IMR-90 (cell line): ENCODE measurements at regions not wholly inside any gene's neighbourhood (a gene's known extent, or its start where the extent isn't known, plus 50 kb on each side); places are given as distances from the start of the nearest gene placed in this dataset.

Experiments
- ATAC-seq: fragments of 200-7000 bp; cut with Tn5 transposase; 2 replicates; pipeline ENCODE4 v1.9.1; 2020; ENCODE audit warnings: low read depth, mild to moderate bottlenecking, moderate library complexity
- BruUV-seq: library from RNA; stranded (reverse); fragments of 400-500 nt; replicated peaks from 2 replicates; lab custom pipeline; 2021; lab: Mats Ljungman, UMichigan
- CTCF ChIA-PET: fragments of 300-600 bp; formaldehyde crosslinking; extraction: SDS; loops from one replicate; lab custom pipeline; 2021; ENCODE audit warnings: antibody characterized with exemption; lab: Yijun Ruan, JAX
- POLR2A ChIA-PET: fragments of 300-600 bp; sonication (Branson Sonifier 250); formaldehyde crosslinking; loops from one replicate; lab custom pipeline; 2022; ENCODE audit warnings: antibody characterized with exemption; ENCODE audit not compliant: unreplicated experiment; lab: Charles Lee
- DNase-seq: peaks from one replicate; pipeline ENCODE4 v3.0.0; 2013
- H2AFZ ChIP-seq: replicated peaks from 2 replicates; pipeline ENCODE3; 2013; ENCODE audit warnings: low read length, mild to moderate bottlenecking; ENCODE audit not compliant: poor library complexity
- H2AK5ac ChIP-seq: 2 replicates; pipeline ENCODE4 v1.6.1; 2013; ENCODE audit warnings: low read depth, low read length, inconsistent platforms
- H2AK9ac ChIP-seq: replicated peaks from 2 replicates; pipeline ENCODE3; 2013; ENCODE audit warnings: mild to moderate bottlenecking, low read depth, low read length, moderate library complexity; ENCODE audit not compliant: poor library complexity
- H2BK120ac ChIP-seq: 2 replicates; pipeline ENCODE4 v1.6.1; 2013; ENCODE audit warnings: low read depth, low read length, inconsistent platforms
- H2BK15ac ChIP-seq: 3 replicates; pipeline ENCODE4 v1.6.1; 2013; ENCODE audit warnings: low read depth, low read length, inconsistent platforms
- H2BK20ac ChIP-seq: 2 replicates; pipeline ENCODE4 v1.6.1; 2013; ENCODE audit warnings: low read depth, mild to moderate bottlenecking, inconsistent platforms, low read length, moderate library complexity
- H2BK5ac ChIP-seq: 2 replicates; pipeline ENCODE4 v1.6.1; 2013; ENCODE audit warnings: mild to moderate bottlenecking, low read depth, low read length, inconsistent platforms; ENCODE audit not compliant: poor library complexity, severe bottlenecking
- H3K14ac ChIP-seq: replicated peaks from 2 replicates; pipeline ENCODE4 v1.6.1; 2013; ENCODE audit warnings: low read depth, low read length, inconsistent platforms
- H3K18ac ChIP-seq: 2 replicates; pipeline ENCODE4 v1.6.1; 2013; ENCODE audit warnings: low read depth, low read length, control low read depth
- H3K23ac ChIP-seq: 2 replicates; pipeline ENCODE4 v1.6.1; 2013; ENCODE audit warnings: low read depth, low read length, inconsistent platforms
- H3K27ac ChIP-seq: 2 replicates; pipeline ENCODE4 v1.5.1; 2013; ENCODE audit warnings: mild to moderate bottlenecking, control low read depth, low read length; ENCODE audit not compliant: insufficient read depth
- H3K27me3 ChIP-seq: 2 replicates; pipeline ENCODE4 v1.6.1; 2013; ENCODE audit warnings: low read length; ENCODE audit not compliant: control insufficient read depth, insufficient read depth
- H3K36me3 ChIP-seq: 2 replicates; pipeline ENCODE4 v1.6.1; 2013; ENCODE audit warnings: low read length, mixed read lengths; ENCODE audit not compliant: control insufficient read depth, insufficient read depth
- H3K4ac ChIP-seq: 2 replicates; pipeline ENCODE4 v1.6.1; 2013; ENCODE audit warnings: low read depth, low read length, inconsistent platforms
- H3K4me1 ChIP-seq: 2 replicates; pipeline ENCODE4 v1.6.1; 2013; ENCODE audit warnings: low read length, mixed read lengths; ENCODE audit not compliant: control insufficient read depth, insufficient read depth
- H3K4me2 ChIP-seq: 2 replicates; pipeline ENCODE4 v1.6.1; 2013; ENCODE audit warnings: low read depth, mild to moderate bottlenecking, control low read depth, low read length, moderate library complexity
- H3K4me3 ChIP-seq: 2 replicates; pipeline ENCODE4 v1.5.1; 2013; ENCODE audit warnings: low read depth, mild to moderate bottlenecking, control low read depth, low read length, moderate library complexity; ENCODE audit not compliant: insufficient read depth
- H3K56ac ChIP-seq: 2 replicates; pipeline ENCODE4 v1.6.1; 2013; ENCODE audit warnings: low read length, inconsistent platforms; ENCODE audit not compliant: insufficient read depth; ENCODE audit errors: extremely low read depth
- H3K79me1 ChIP-seq, 2 experiments: 2 replicates each; pipeline ENCODE4 v1.6.1; 2013; ENCODE audit warnings: low read length in 2 of 2, inconsistent platforms in 1 of 2, low read depth in 1 of 2
- H3K9ac ChIP-seq: 2 replicates; pipeline ENCODE4 v1.6.1; 2013; ENCODE audit warnings: low read depth, low read length, control low read depth
- H3K9me1 ChIP-seq: 2 replicates; pipeline ENCODE4 v1.6.1; 2013; ENCODE audit warnings: low read length, inconsistent platforms; ENCODE audit not compliant: insufficient read depth
- H3K9me3 ChIP-seq: 2 replicates; pipeline ENCODE4 v1.6.1; 2013; ENCODE audit warnings: low read length; ENCODE audit not compliant: control insufficient read depth, insufficient read depth
- H4K20me1 ChIP-seq: 2 replicates; pipeline ENCODE4 v1.6.1; 2013; ENCODE audit warnings: low read length, inconsistent platforms; ENCODE audit not compliant: insufficient read depth
- H4K5ac ChIP-seq: 2 replicates; pipeline ENCODE4 v1.6.1; 2013; ENCODE audit warnings: mild to moderate bottlenecking, low read depth, low read length, control low read depth
- H4K8ac ChIP-seq, 2 experiments: 2 replicates each; pipeline ENCODE4 v1.6.1; 2013; ENCODE audit warnings: low read depth in 2 of 2, low read length in 2 of 2, control low read depth in 1 of 2, inconsistent platforms in 1 of 2
- H4K91ac ChIP-seq: 2 replicates; pipeline ENCODE4 v1.6.1; 2013; ENCODE audit warnings: low read depth, low read length, inconsistent platforms; ENCODE audit not compliant: insufficient read depth
- BHLHE40 ChIP-seq: fragments of 150-350 bp; IDR thresholded peaks from 2 replicates; pipeline ENCODE4 v1.6.1; 2016; ENCODE audit warnings: mild to moderate bottlenecking, low read depth, low read length
- CEBPB ChIP-seq: IDR thresholded peaks from 2 replicates; pipeline ENCODE4 v1.6.1; 2012; ENCODE audit warnings: low read depth, low read length, improper control_type of control experiment
- CHD1 ChIP-seq: IDR thresholded peaks from 2 replicates; pipeline ENCODE4 v1.6.1; 2012; ENCODE audit warnings: low read depth, low read length, improper control_type of control experiment
- CTCF ChIP-seq: conservative IDR thresholded peaks from 2 replicates; pipeline ENCODE4 v1.5.1; 2012; ENCODE audit warnings: mild to moderate bottlenecking, low read depth, low read length, improper control_type of control experiment
- ELK1 ChIP-seq: fragments of 150-350 bp; IDR thresholded peaks from 2 replicates; pipeline ENCODE4 v1.6.1; 2016; ENCODE audit warnings: low read depth, mild to moderate bottlenecking, low read length, moderate library complexity, borderline replicate concordance
- FOS ChIP-seq: fragments of 150-350 bp; IDR thresholded peaks from 2 replicates; pipeline ENCODE4 v1.6.1; 2016; ENCODE audit warnings: low read depth, low read length
- MAFK ChIP-seq: IDR thresholded peaks from 2 replicates; pipeline ENCODE4 v1.6.1; 2012; ENCODE audit warnings: low read depth, low read length, improper control_type of control experiment
- MAZ ChIP-seq: IDR thresholded peaks from 2 replicates; pipeline ENCODE4 v1.6.1; 2012; ENCODE audit warnings: low read depth, mild to moderate bottlenecking, low read length, improper control_type of control experiment, moderate library complexity, borderline replicate concordance
- MXI1 ChIP-seq: IDR thresholded peaks from 2 replicates; pipeline ENCODE4 v1.6.1; 2012; ENCODE audit warnings: low read depth, mild to moderate bottlenecking, low read length, moderate library complexity, borderline replicate concordance
- NFE2L2 ChIP-seq: fragments of 150-350 bp; IDR thresholded peaks from 2 replicates; pipeline ENCODE4 v1.6.1; 2016; ENCODE audit warnings: low read depth, mild to moderate bottlenecking, low read length
- POLR2A ChIP-seq: IDR thresholded peaks from 2 replicates; pipeline ENCODE4 v1.6.1; 2012; ENCODE audit warnings: mild to moderate bottlenecking, low read depth, low read length
- RAD21 ChIP-seq: IDR thresholded peaks from 2 replicates; pipeline ENCODE4 v1.6.1; 2012; ENCODE audit warnings: low read length, improper control_type of control experiment
- RCOR1 ChIP-seq: IDR thresholded peaks from 2 replicates; pipeline ENCODE4 v1.6.1; 2012; ENCODE audit warnings: mild to moderate bottlenecking, low read length, improper control_type of control experiment; ENCODE audit not compliant: insufficient replicate concordance
- RFX5 ChIP-seq: IDR thresholded peaks from 2 replicates; pipeline ENCODE4 v1.8.0; 2012; ENCODE audit warnings: low read depth, mild to moderate bottlenecking, low read length, moderate library complexity
- SMC3 ChIP-seq: fragments of 150-350 bp; IDR thresholded peaks from 2 replicates; pipeline ENCODE4 v1.6.1; 2016; ENCODE audit warnings: low read depth, mild to moderate bottlenecking, antibody characterized with exemption, low read length, moderate library complexity
- USF2 ChIP-seq: fragments of 150-350 bp; IDR thresholded peaks from 2 replicates; pipeline ENCODE4 v1.6.1; 2017; ENCODE audit warnings: mild to moderate bottlenecking, antibody characterized with exemption, low read length, low read depth
- WGBS, 2 experiments: methylation state at CpG; one replicate each; pipeline versions ENCODE4 v1.1.5 to v1.1.7; 2013; ENCODE audit warnings: missing lambda C conversion rate in 2 of 2; ENCODE audit not compliant: insufficient read length in 1 of 2; ENCODE audit errors: extremely low coverage in 2 of 2; 5-methylcytosine and 5-hydroxymethylcytosine counted together
- dilution Hi-C: fragments of 300-500 bp; cut with HindIII; formaldehyde crosslinking; loops from one replicate; pipeline ENCODE4 v1.14.3; 2018; ENCODE audit warnings: low sequenced_read_pairs; ENCODE audit not compliant: unreplicated experiment
- in situ Hi-C: fragments of 300-500 bp; cut with MboI; formaldehyde crosslinking; loops from 3 replicates; pipeline ENCODE4 v1.14.3; 2019; ENCODE audit warnings: low sequenced_read_pairs, inconsistent platforms, mixed read lengths
- intact Hi-C: fragments of 100-400 bp; cut with micrococcal nuclease; formaldehyde crosslinking; loops from 2 replicates; pipeline ENCODE4 v1.10.0; 2022

- Histone ChIP-seq H3K36me3 (no peaks in the 10 kb centered on the region), H3K23ac (no peak overlapping the region), H3K9ac (no peak overlapping the region), H2BK5ac (no peak overlapping the region), H3K4me3 (no peak overlapping the region), H4K5ac (no peak overlapping the region), H2AK9ac (no peak overlapping the region), H3K27me3 (no peaks in the 10 kb centered on the region), H3K27ac (no peak overlapping the region), H4K91ac (no peak overlapping the region), H2BK120ac (no peak overlapping the region), H2BK15ac (no peak overlapping the region), H4K8ac (no peak overlapping the region), H2AFZ (no peak overlapping the region), H3K9me3 (no peaks in the 10 kb centered on the region), H4K20me1 (no peaks in the 10 kb centered on the region), H3K4ac (no peak overlapping the region), H3K79me1 (no peaks in the 10 kb centered on the region), H2AK5ac (no peak overlapping the region), H3K4me1 (no peaks in the 10 kb centered on the region), H3K9me1 (no peaks in the 10 kb centered on the region), H3K14ac (no peak overlapping the region), H2BK20ac (no peak overlapping the region), H3K18ac (no peak overlapping the region), H3K4me2 (no peak overlapping the region), H3K56ac (no peak overlapping the region)
- no TSS peak for BruUV-seq
- CTCF ChIA-PET: no interaction called here
- no peak for DNase-seq
- in situ Hi-C loops (no loop called here), intact Hi-C loops (no loop called here), dilution Hi-C loops (no loop called here)
- no peak for ATAC-seq
- 20% methylated on average over 1 of the region's 2 CpGs; no CpG with 5 or more reads in 1 of the 2 experiments for WGBS, 2 experiments
- TF ChIP-seq MXI1 (no peak), RAD21 (no peak), USF2 (no peak), BHLHE40 (no peak), POLR2A (no peak), MAFK (no peak), ELK1 (no peak), SMC3 (no peak), NFE2L2 (no peak), RCOR1 (no peak), MAZ (no peak), CEBPB (no peak), CHD1 (no peak), CTCF (no peak), FOS (no peak), RFX5 (no peak)
- POLR2A ChIA-PET: no interaction called here
These were observed 51.0 kb upstream of the SPIN4 start for GRCh38 chrX:63402106-63402505.
